ENCODE measurements at regions not wholly inside any gene's neighbourhood (a gene's known extent, or its start where the extent isn't known, plus 50 kb on each side); places are given as distances from the start of the nearest gene placed in this dataset.

DNA sequence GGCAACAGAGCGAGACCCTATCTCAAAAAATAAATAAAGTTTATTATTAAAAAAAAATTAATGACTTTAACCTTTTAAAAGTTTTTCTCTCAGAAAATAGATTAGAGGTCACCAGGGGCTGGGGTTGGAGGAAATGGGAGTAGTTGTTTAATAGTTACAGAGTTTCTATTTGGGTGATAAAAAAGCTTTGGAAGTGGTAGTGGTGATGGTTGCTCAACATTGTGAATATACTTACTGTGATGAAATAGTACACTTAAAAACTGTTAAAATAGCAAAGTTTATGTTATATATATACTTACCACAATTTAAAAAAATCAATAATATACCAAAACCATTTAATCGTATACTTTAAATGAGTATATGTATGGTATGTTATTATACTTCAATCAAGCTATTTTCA is 59.6 kb downstream of the ARL6IP4 start:
- no peak for DNase-seq

DNA sequence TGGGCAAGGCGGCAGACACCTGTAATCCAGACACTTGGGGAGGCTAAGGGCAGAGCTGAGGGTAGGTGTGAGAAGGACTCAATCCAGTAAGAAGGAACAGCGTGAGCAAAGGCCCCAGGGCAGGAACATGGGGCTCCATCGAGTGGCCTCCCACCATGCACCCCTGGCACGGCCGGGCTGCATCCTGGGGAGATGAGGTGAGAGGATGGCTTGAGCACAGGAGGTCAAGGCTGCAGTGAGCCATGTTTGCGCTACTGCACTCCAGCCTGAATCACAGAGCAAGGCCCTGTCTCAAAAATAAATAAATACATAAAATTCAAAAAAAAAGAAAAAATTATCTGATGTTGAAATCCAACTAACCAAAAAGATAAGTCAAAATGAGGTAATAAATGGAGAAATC is 58.5 kb downstream of the ARL6IP4 start:
- no peak for DNase-seq

DNA sequence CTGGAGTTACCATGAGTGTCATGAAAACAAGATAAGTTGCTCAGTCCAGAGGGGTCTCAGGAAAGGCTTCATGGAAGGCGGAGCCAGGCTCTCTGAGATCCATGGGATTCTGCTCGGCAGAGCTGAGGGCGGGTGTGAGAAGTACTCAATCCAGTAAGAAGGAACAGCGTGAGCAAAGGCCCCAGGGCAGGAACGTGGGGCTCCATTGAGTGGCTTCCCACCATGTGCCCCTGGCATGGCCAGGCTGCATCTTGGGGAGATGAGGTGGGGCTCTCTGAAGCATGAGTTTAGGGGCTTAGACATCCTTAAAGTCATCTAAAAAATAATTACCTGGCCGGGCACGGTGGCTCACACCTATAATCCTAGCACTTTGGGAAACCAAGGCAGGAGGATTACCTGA is 58.0 kb downstream of the ARL6IP4 start:
- DNase-seq = no peak

DNA sequence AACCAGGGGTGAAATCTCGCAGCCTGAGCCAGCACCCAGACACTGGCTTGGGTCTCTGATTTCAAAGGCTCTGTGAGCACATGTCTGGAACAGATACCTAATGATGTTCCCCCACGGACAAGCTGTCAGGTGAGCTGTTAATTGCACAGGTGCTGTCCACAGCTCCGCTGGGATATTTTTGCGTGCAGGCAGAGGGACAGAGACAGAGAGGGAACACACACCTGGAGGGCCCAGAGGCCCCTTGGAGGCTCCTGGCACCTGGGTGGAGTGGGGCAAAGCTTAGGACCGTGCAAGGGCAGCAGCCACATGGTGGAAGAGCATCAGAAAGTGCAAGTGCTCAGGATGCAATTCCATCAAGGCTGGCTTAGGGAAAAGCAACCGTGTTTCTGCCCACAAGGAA is 57.3 kb downstream of the ARL6IP4 start:
- no peak for DNase-seq

DNA sequence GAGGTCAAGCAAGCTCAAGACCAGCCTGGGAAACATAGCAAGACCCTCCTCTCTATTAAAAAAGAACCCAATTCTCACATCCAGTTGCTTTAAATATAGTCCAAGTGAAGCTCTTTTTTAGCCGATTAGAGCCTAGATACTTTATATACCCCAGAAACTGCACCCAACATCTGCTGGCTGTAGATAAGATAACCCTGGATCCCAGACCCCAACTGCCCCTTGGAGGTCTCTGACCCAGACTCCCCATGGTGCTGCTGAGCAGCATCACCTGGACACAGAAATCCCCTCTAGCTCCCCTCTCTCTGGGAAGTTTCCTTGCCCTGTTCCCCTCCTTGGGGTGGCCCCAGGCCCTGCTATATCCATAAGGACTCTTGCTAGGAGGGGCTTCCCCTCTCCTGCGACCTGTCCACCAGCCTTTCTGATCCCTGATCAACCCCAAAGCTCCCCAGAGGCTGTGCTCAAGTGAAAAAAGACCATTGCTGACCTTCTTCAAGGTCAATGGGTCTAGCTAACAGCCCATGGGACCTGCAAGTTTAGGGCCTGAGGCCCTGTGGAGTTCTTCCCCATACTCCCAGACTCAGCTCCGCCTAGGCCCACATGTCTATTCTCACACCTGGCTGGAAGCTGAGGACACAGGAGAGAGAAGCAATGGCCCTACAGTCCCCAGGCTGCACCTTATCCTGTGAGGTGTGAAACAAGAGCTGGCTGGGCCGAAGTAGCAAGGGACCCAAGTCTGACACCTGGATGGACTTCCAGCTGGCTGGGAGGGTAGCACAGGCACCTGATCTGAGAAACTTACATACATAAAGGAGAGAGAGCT is 56.2 kb downstream of the ARL6IP4 start:
- DNase-seq = no peak

DNA sequence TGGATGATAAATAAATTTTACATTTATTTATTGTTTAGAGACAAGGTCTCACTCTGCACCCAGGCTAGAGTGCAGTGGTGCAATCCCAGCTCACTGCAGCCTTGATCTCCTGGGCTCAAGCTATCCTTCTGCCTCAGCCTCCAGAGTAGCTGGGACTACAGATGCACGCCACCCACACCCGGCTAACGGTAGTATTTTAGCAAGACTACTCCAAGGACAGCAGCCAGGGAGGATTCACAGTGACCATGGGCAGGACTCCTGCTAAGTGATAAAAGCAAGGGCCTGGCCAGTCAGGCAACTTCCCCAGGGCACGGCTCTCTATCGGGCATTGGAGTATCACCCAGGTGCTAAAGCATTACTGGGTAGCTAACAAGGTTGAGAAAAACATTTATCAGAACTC is 55.4 kb downstream of the ARL6IP4 start:
- DNase-seq = no peak

DNA sequence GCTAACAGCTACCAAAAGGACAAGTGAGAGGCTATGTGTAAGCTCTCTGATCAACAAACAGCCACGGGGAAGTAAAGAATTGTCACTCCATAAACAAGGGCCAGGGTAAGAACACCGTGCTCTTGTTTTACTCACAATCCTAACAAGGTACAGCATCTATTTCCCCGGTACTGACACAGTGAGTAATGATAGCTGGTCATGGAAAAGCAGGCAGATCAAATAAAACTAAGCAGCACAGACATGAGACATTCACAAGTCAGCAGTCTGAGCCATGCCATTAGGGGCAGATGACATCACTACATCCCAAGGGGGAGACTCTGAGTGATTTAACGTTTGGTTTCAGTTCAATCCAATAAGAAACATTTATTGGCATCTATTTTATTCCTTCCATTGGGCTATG is 54.4 kb downstream of the ARL6IP4 start:
- DNase-seq = no peak

DNA sequence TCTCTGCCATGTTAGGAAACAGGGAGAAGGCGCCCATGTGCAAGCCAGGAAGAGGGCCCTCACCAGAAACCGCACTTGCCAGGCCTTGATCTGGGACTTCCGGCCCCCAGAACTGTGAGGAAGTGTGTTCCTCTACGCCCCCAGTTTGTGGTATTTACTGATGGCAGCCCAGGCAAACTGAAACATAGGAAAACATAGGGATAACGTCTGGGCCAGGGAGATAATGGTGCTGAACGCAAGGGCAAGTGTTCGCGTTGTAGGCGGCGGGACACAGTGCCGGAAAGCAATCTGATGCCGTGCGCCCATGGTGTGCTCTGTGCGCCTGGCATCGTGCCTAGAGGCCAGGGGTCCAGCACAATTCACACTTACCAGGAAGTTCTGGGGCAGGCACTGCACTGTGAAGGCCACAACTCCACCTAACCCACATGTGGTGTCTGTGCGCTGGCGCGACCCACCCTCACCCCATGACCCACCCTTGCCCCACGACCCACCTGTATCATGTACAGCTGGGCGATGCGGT is 53.6 kb downstream of the ARL6IP4 start:
- no peak for DNase-seq

DNA sequence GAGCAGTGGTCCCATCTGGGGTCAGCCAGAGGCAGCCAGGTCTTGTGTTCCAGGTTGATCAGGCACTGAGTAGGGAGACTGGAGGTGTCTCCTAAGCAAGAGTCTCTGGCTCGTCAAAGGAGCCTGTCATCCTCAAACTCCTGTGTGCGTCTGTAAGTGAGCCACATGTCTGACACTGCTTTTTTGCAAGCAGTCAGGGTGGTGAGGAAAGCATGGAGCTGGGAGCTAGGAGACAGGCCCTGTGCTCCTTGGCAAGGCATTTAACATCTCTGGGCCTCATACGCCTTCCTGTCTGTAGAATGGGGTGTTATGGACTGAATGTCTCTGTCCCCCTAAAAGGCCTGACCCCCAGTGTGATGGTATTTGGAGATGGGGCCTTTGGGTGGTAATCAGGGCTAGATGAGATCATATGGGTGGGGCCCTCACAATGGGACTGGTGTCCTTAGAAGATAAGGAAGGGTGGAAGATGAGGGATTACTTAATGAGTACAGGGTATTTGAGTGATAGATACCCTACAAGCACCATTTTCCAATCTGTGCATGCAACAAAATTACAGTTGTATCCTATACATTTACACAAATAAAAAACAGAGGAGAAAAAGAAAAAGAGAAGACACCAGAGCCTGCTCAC is 53.0 kb downstream of the ARL6IP4 start:
- no peak for DNase-seq

DNA sequence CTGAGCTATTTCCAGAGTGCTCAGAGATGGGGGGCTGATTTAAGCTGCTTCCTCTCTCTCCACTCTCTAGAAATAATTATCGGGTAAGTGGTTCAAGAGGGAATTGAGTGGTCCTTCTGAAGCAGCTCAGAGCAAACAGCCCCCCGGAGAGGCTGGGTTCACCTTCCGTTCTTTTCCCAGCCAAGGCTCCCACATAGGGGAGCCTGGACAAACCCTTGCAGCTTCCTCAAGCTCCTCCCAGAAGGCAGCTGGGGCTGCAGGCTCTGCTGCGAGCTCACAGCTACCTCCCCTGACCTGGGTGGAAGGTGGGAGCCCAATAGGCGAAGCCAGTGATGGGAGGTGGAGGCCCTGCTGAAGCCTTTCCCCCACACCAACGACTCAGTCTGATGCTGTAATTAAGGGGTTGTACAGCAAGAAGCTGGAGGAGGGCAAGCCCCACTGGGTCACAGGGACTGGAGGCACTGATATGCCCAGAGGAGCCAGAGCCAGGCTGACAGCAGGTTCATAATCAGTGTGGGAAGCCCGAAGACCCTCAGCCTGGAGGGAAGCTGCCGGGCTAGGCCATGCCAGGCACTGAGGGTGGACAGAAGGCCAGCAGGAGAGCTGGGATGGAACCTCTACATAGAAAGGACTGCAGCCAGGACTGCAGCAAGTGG is 52.4 kb downstream of the ARL6IP4 start:
- DNase-seq = peak; percentile 79

Measured in NCI-H2227 treated with DMSO at 0.1 percent for 48 hours (cell line).